HepG2 (cell line): ENCODE measurements at regions not wholly inside any gene's neighbourhood (a gene's known extent, or its start where the extent isn't known, plus 50 kb on each side); places are given as distances from the start of the nearest gene placed in this dataset.

Source experiments
- GABPA ChIP-seq, 2 experiments: IDR thresholded peaks; 2 replicates each; pipeline ENCODE4 v1.6.1; 2011 to 2016; ENCODE audit warnings: low read depth in 2 of 2, low read length in 1 of 2, missing biosample characterization in 1 of 2, missing genetic modification characterization in 1 of 2
- GMEB2 ChIP-seq: IDR thresholded peaks from 2 replicates; pipeline ENCODE4 v1.6.1; 2016; ENCODE audit warnings: missing biosample characterization, missing genetic modification reagents, low read depth
- GPBP1L1 ChIP-seq: sonication (generic); formaldehyde crosslinking; IDR thresholded peaks from 2 replicates; pipeline ENCODE4 v1.5.0; 2020; ENCODE audit warnings: mild to moderate bottlenecking, missing genetic modification reagents
- GRHL1 ChIP-seq: sonication (generic); formaldehyde crosslinking; conservative IDR thresholded peaks from 2 replicates; pipeline ENCODE4 v1.8.0; 2022; ENCODE audit warnings: missing genetic modification reagents
- HNF1B ChIP-seq: sonication (generic); formaldehyde crosslinking; IDR thresholded peaks from 2 replicates; pipeline ENCODE4 v1.5.1; 2020; ENCODE audit warnings: mild to moderate bottlenecking, moderate library complexity, missing genetic modification reagents
- HOXA9 ChIP-seq: sonication (generic); formaldehyde crosslinking; IDR thresholded peaks from 2 replicates; pipeline ENCODE4 v1.8.1; 2022; ENCODE audit warnings: missing genetic modification reagents, mild to moderate bottlenecking, moderate library complexity, borderline replicate concordance
- RARG ChIP-seq: sonication (generic); formaldehyde crosslinking; IDR thresholded peaks from 2 replicates; pipeline ENCODE4 v1.4.0; 2020; ENCODE audit warnings: low read depth, mild to moderate bottlenecking, missing genetic modification reagents
- RBM22 ChIP-seq: fragments of 200-400 bp; formaldehyde crosslinking; optimal IDR thresholded peaks from 2 replicates; pipeline ENCODE3; 2017; ENCODE audit warnings: mild to moderate bottlenecking, low read length, moderate library complexity
- SMAD1 ChIP-seq: sonication (generic); formaldehyde crosslinking; IDR thresholded peaks from 2 replicates; pipeline ENCODE4 v1.4.0; 2020; ENCODE audit warnings: missing genetic modification reagents, low read depth, mild to moderate bottlenecking, borderline replicate concordance
- SNRNP70 ChIP-seq: fragments of 200-400 bp; formaldehyde crosslinking; IDR thresholded peaks from 2 replicates; pipeline ENCODE4 v1.6.1; 2017; ENCODE audit warnings: mild to moderate bottlenecking, low read depth, low read length, moderate library complexity
- ZNF142 ChIP-seq: sonication (generic); formaldehyde crosslinking; IDR thresholded peaks from 2 replicates; pipeline ENCODE4 v1.4.0; 2020; ENCODE audit warnings: missing genetic modification reagents
- ZNF335 ChIP-seq: sonication (generic); formaldehyde crosslinking; IDR thresholded peaks from 2 replicates; pipeline ENCODE4 v1.4.0; 2020; ENCODE audit warnings: missing genetic modification reagents
- ZNF543 ChIP-seq: sonication (generic); formaldehyde crosslinking; IDR thresholded peaks from 2 replicates; pipeline ENCODE4 v1.4.0; 2020; ENCODE audit warnings: mild to moderate bottlenecking, missing genetic modification reagents
- ZNF790 ChIP-seq: sonication (generic); formaldehyde crosslinking; IDR thresholded peaks from 2 replicates; pipeline ENCODE4 v1.8.0; 2022; ENCODE audit warnings: missing genetic modification reagents, mild to moderate bottlenecking, borderline replicate concordance
- ZNF83 ChIP-seq: sonication (generic); formaldehyde crosslinking; IDR thresholded peaks from 2 replicates; pipeline ENCODE4 v1.4.0; 2020; ENCODE audit warnings: missing genetic modification reagents, mild to moderate bottlenecking, borderline replicate concordance

GRCh38 chr20:50455656-50456451 is 54.3 kb upstream of the PTPN1 start (continued):
- peak; percentile 72 for TF ChIP-seq HNF1B
- TF ChIP-seq ZNF543, result peak; percentile 92
- TF ChIP-seq GPBP1L1 (CRISPR knock-in tag), result no peak
- TF ChIP-seq RARG (CRISPR knock-in tag), result peak; percentile 84; the same call in 1 of the 2 replicates
- TF ChIP-seq ZNF790 (CRISPR knock-in tag), result 0 out of 2 replicates have a peak, but pooled peaks have one; percentile 39
- TF ChIP-seq RBM22, result no peak
- TF ChIP-seq SNRNP70, result no peak
- peak; percentile 56 for TF ChIP-seq GABPA (IDR thresholded peaks at IDR 0.05; ENCODE audit: low read depth, low read length)
- peak; percentile 83 for TF ChIP-seq GABPA (CRISPR knock-in tag; IDR thresholded peaks at IDR 0.05; ENCODE audit: low read depth)
- TF ChIP-seq SMAD1, result peak; percentile 36; the same call in 1 of the 2 replicates
- no peak for TF ChIP-seq HOXA9 (CRISPR knock-in tag)
- TF ChIP-seq ZNF142 (CRISPR knock-in tag), result peak; percentile 85; the same call in 1 of the 2 replicates
- TF ChIP-seq GRHL1 (CRISPR knock-in tag), result no peak
- TF ChIP-seq ZNF335, result no peak
- no peak; the same call in 1 of the 2 replicates for TF ChIP-seq ZNF83 (CRISPR knock-in tag)
- TF ChIP-seq GMEB2 (CRISPR knock-in tag), result no peak
